ENCODE measurements at regions not wholly inside any gene's neighbourhood (a gene's known extent, or its start where the extent isn't known, plus 50 kb on each side); places are given as distances from the start of the nearest gene placed in this dataset.

- no peaks in the 10 kb centered on the region for H3K4me1 ChIP-seq (ENCODE audit: control insufficient read depth, insufficient read depth, low read length)
- H3K9ac ChIP-seq (ENCODE audit: low read length in 2 of 2), result no peak overlapping the region
- no peaks in the 10 kb centered on the region for H3K36me3 ChIP-seq (ENCODE audit: control insufficient read depth in 2 of 2, insufficient read depth in 2 of 2, low read length in 2 of 2)
- H3K27ac ChIP-seq (ENCODE audit: low read length), result no peak overlapping the region
- no peaks in the 10 kb centered on the region for H3K27me3 ChIP-seq (ENCODE audit: control insufficient read depth in 1 of 2, insufficient read depth in 2 of 2, low read length in 2 of 2)
- no peak overlapping the region for H3K4me3 ChIP-seq (ENCODE audit: low read length in 2 of 2)
- H3K9me3 ChIP-seq (ENCODE audit: control insufficient read depth in 2 of 2, low read length in 2 of 2), result peaks cover 0 to 3% of the 10 kb centered on the region in 2 donors
Measured at GRCh38 chr20:7323957-7324356, 556.5 kb downstream of the BMP2 start.

DNA sequence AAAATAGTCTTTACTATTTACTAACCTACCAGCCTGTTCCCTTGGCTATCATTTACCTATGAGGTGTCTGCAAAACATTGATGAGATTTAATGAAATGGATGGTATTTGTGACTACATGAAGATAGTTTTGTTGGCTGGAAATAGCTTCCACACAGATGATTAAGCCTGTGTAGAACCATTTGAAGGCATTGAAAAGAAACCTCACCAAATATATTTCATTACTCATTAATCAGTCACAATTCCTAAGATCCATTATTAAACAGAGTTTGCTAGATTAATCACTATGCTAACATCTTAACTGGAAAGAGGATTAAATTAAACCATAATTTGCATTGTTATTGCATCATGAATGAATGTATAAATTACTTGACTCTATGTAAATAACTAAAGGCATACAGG lies 560.3 kb downstream of the BMP2 start:
- H3K36me3 ChIP-seq (ENCODE audit: control insufficient read depth in 2 of 2, insufficient read depth in 2 of 2, low read length in 2 of 2), result no peaks in the 10 kb centered on the region
- H3K9ac ChIP-seq (ENCODE audit: low read length in 2 of 2), result no peak overlapping the region
- no peaks in the 10 kb centered on the region for H3K4me1 ChIP-seq (ENCODE audit: control insufficient read depth, insufficient read depth, low read length)
- H3K4me3 ChIP-seq (ENCODE audit: low read length in 2 of 2), result no peak overlapping the region
- H3K27ac ChIP-seq (ENCODE audit: low read length), result no peak overlapping the region
- no peaks in the 10 kb centered on the region for H3K9me3 ChIP-seq (ENCODE audit: control insufficient read depth in 2 of 2, low read length in 2 of 2)
- no peaks in the 10 kb centered on the region for H3K27me3 ChIP-seq (ENCODE audit: control insufficient read depth in 1 of 2, insufficient read depth in 2 of 2, low read length in 2 of 2)

DNA sequence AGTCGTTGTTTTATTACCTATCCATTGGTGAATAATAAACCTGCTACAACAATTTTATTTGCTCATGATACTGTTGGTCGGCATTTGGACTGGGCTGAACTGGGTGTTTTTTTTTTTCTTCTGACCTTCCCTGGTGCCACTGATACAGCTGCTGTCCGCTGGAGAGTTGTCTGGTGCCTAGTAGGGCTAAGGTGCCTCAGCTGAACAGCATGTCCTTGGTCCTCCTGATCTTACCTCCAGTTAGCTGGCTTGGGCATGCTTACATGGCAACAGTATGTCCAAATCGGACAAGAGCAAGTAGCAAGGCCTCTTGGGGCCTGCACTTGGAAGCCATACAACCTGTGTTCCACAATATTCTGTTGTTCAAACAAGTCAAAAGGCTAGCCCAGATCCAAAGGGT lies 563.4 kb downstream of the BMP2 start:
- Histone ChIP-seq H3K36me3 (ENCODE audit: control insufficient read depth in 2 of 2, insufficient read depth in 2 of 2, low read length in 2 of 2) (no peaks in the 10 kb centered on the region), H3K27ac (ENCODE audit: low read length) (no peak overlapping the region), H3K4me1 (ENCODE audit: control insufficient read depth, insufficient read depth, low read length) (no peaks in the 10 kb centered on the region), H3K27me3 (ENCODE audit: control insufficient read depth in 1 of 2, insufficient read depth in 2 of 2, low read length in 2 of 2) (no peaks in the 10 kb centered on the region), H3K4me3 (ENCODE audit: low read length in 2 of 2) (no peak overlapping the region), H3K9me3 (ENCODE audit: control insufficient read depth in 2 of 2, low read length in 2 of 2) (no peaks in the 10 kb centered on the region), H3K9ac (ENCODE audit: low read length in 2 of 2) (no peak overlapping the region)

DNA sequence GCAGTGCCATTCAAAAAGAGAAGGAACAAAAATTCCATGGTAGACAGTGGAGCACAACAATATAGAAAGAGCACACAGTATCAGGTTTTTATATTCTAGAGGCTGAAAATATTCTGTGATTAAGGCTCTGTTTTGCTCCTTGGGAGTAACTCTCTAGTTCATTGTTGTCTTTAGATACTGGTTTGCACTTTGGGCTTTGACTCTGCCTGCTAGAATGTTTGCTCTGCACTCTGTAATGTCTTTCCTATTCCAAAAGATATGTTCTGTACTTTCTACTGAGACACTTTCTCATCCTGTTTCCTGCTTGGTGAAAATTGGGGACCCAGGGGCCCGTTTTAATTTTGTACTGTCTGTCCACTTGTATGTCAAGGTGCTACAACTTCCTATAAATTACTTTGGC lies 564.7 kb downstream of the BMP2 start:
- no peak overlapping the region for H3K9ac ChIP-seq (ENCODE audit: low read length in 2 of 2)
- no peak overlapping the region for H3K27ac ChIP-seq (ENCODE audit: low read length)
- no peaks in the 10 kb centered on the region for H3K27me3 ChIP-seq (ENCODE audit: control insufficient read depth in 1 of 2, insufficient read depth in 2 of 2, low read length in 2 of 2)
- no peaks in the 10 kb centered on the region for H3K9me3 ChIP-seq (ENCODE audit: control insufficient read depth in 2 of 2, low read length in 2 of 2)
- H3K36me3 ChIP-seq (ENCODE audit: control insufficient read depth in 2 of 2, insufficient read depth in 2 of 2, low read length in 2 of 2), result no peaks in the 10 kb centered on the region
- no peak overlapping the region for H3K4me3 ChIP-seq (ENCODE audit: low read length in 2 of 2)
- H3K4me1 ChIP-seq (ENCODE audit: control insufficient read depth, insufficient read depth, low read length), result no peaks in the 10 kb centered on the region

- Histone ChIP-seq H3K27ac (ENCODE audit: low read length) (no peak overlapping the region), H3K9ac (ENCODE audit: low read length in 2 of 2) (no peak overlapping the region), H3K9me3 (ENCODE audit: control insufficient read depth in 2 of 2, low read length in 2 of 2) (no peaks in the 10 kb centered on the region), H3K4me1 (ENCODE audit: control insufficient read depth, insufficient read depth, low read length) (no peaks in the 10 kb centered on the region), H3K27me3 (ENCODE audit: control insufficient read depth in 1 of 2, insufficient read depth in 2 of 2, low read length in 2 of 2) (no peaks in the 10 kb centered on the region), H3K4me3 (ENCODE audit: low read length in 2 of 2) (no peak overlapping the region), H3K36me3 (ENCODE audit: control insufficient read depth in 2 of 2, insufficient read depth in 2 of 2, low read length in 2 of 2) (no peaks in the 10 kb centered on the region)
Measured at GRCh38 chr20:7333841-7334240, 566.4 kb downstream of the BMP2 start.

GRCh38 chr20:7346026-7346425 lies 578.5 kb downstream of the BMP2 start:
- Histone ChIP-seq H3K4me3 (ENCODE audit: low read length in 2 of 2) (no peak overlapping the region), H3K9me3 (ENCODE audit: control insufficient read depth in 2 of 2, low read length in 2 of 2) (no peaks in the 10 kb centered on the region), H3K27me3 (ENCODE audit: control insufficient read depth in 1 of 2, insufficient read depth in 2 of 2, low read length in 2 of 2) (no peaks in the 10 kb centered on the region), H3K36me3 (ENCODE audit: control insufficient read depth in 2 of 2, insufficient read depth in 2 of 2, low read length in 2 of 2) (no peaks in the 10 kb centered on the region), H3K9ac (ENCODE audit: low read length in 2 of 2) (no peak overlapping the region), H3K4me1 (ENCODE audit: control insufficient read depth, insufficient read depth, low read length) (no peaks in the 10 kb centered on the region), H3K27ac (ENCODE audit: low read length) (no peak overlapping the region)

GRCh38 chr20:7346562-7346961 lies 579.1 kb downstream of the BMP2 start:
- Histone ChIP-seq H3K4me3 (ENCODE audit: low read length in 2 of 2) (no peak overlapping the region), H3K4me1 (ENCODE audit: control insufficient read depth, insufficient read depth, low read length) (no peaks in the 10 kb centered on the region), H3K9ac (ENCODE audit: low read length in 2 of 2) (no peak overlapping the region), H3K27ac (ENCODE audit: low read length) (no peak overlapping the region), H3K36me3 (ENCODE audit: control insufficient read depth in 2 of 2, insufficient read depth in 2 of 2, low read length in 2 of 2) (no peaks in the 10 kb centered on the region), H3K27me3 (ENCODE audit: control insufficient read depth in 1 of 2, insufficient read depth in 2 of 2, low read length in 2 of 2) (no peaks in the 10 kb centered on the region), H3K9me3 (ENCODE audit: control insufficient read depth in 2 of 2, low read length in 2 of 2) (no peaks in the 10 kb centered on the region)

GRCh38 chr20:7347409-7347808 lies 579.9 kb downstream of the BMP2 start:
- H3K9me3 ChIP-seq (ENCODE audit: control insufficient read depth in 2 of 2, low read length in 2 of 2), result no peaks in the 10 kb centered on the region
- H3K4me1 ChIP-seq (ENCODE audit: control insufficient read depth, insufficient read depth, low read length), result no peaks in the 10 kb centered on the region
- no peak overlapping the region for H3K4me3 ChIP-seq (ENCODE audit: low read length in 2 of 2)
- H3K27ac ChIP-seq (ENCODE audit: low read length), result no peak overlapping the region
- no peaks in the 10 kb centered on the region for H3K36me3 ChIP-seq (ENCODE audit: control insufficient read depth in 2 of 2, insufficient read depth in 2 of 2, low read length in 2 of 2)
- H3K27me3 ChIP-seq (ENCODE audit: control insufficient read depth in 1 of 2, insufficient read depth in 2 of 2, low read length in 2 of 2), result no peaks in the 10 kb centered on the region
- H3K9ac ChIP-seq (ENCODE audit: low read length in 2 of 2), result no peak overlapping the region

DNA sequence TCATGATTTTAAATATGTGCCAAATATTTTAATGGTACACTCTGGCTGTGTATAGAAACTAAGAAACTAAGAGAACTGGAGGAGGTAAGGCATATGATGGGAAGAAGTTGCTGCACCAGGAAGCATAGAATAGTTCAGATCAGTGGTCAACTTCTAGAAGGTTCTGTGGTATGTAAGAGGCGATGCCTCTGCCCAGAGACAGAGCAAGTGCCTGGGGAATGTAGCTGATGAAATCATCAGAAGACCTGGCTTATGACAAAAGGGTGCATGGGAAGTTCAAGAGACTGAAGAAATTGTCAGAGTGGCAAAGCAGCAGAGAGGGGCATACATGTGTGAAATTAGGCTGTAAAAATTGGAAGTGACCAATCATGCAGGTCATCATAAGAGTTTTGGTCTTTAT lies 580.8 kb downstream of the BMP2 start:
- H3K9me3 ChIP-seq (ENCODE audit: control insufficient read depth in 2 of 2, low read length in 2 of 2), result no peaks in the 10 kb centered on the region
- H3K4me3 ChIP-seq (ENCODE audit: low read length in 2 of 2), result no peak overlapping the region
- no peaks in the 10 kb centered on the region for H3K4me1 ChIP-seq (ENCODE audit: control insufficient read depth, insufficient read depth, low read length)
- no peaks in the 10 kb centered on the region for H3K27me3 ChIP-seq (ENCODE audit: control insufficient read depth in 1 of 2, insufficient read depth in 2 of 2, low read length in 2 of 2)
- H3K9ac ChIP-seq (ENCODE audit: low read length in 2 of 2), result no peak overlapping the region
- H3K27ac ChIP-seq (ENCODE audit: low read length), result no peak overlapping the region
- no peaks in the 10 kb centered on the region for H3K36me3 ChIP-seq (ENCODE audit: control insufficient read depth in 2 of 2, insufficient read depth in 2 of 2, low read length in 2 of 2)

DNA sequence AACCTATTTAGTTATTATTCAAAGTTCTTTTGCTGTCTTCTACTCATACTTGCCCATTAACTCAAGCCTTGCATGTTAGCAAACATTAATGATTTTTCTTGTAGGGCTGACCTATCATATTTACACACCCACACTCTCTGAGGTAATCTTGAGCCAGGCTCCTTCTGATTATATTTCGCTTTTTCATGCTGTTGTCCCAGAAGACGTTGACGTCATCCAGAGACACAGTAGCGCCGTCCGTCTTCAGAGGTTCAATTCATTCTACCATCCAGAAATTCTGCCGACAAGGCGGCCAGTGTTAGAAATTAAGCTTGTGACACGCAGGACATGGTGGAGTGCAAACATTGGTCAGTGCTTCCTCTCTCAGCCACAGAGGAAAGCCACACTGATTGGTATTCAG lies 584.7 kb downstream of the BMP2 start:
- Histone ChIP-seq H3K9me3 (ENCODE audit: control insufficient read depth in 2 of 2, low read length in 2 of 2) (no peaks in the 10 kb centered on the region), H3K4me1 (ENCODE audit: control insufficient read depth, insufficient read depth, low read length) (no peaks in the 10 kb centered on the region), H3K27me3 (ENCODE audit: control insufficient read depth in 1 of 2, insufficient read depth in 2 of 2, low read length in 2 of 2) (no peaks in the 10 kb centered on the region), H3K36me3 (ENCODE audit: control insufficient read depth in 2 of 2, insufficient read depth in 2 of 2, low read length in 2 of 2) (no peaks in the 10 kb centered on the region), H3K9ac (ENCODE audit: low read length in 2 of 2) (no peak overlapping the region), H3K4me3 (ENCODE audit: low read length in 2 of 2) (no peak overlapping the region), H3K27ac (ENCODE audit: low read length) (no peak overlapping the region)

GRCh38 chr20:7355051-7355450 lies 585.2 kb downstream of the HAO1 start:
- H3K9me3 ChIP-seq (ENCODE audit: control insufficient read depth in 2 of 2, low read length in 2 of 2), result no peaks in the 10 kb centered on the region

DNA sequence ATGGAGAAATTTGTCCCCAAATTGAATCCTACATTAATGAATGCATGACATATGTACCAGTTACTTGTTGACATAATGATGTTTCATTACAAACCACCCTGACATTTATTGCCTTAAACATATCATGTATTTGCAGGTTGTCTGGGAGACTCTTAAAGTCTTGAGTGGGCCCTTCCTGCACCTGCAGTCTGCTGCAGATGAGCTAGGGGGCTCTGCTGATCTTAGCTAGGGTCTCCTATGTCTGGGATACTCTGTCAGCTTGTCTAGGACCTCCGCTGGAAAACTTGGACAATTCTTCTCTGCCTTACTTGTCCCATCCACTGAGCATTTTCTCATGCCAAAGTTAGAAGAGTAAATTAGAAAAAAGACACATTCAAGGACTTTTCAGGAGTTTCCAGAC lies 581.6 kb downstream of the HAO1 start:
- H3K4me1 ChIP-seq (ENCODE audit: control insufficient read depth, insufficient read depth, low read length), result no peaks in the 10 kb centered on the region
- no peak overlapping the region for H3K9ac ChIP-seq (ENCODE audit: low read length in 2 of 2)

More at GRCh38 chr20:7355051-7355450, 585.2 kb downstream of the HAO1 start:
- H3K27me3 ChIP-seq (ENCODE audit: control insufficient read depth in 1 of 2, insufficient read depth in 2 of 2, low read length in 2 of 2), result no peaks in the 10 kb centered on the region
- no peaks in the 10 kb centered on the region for H3K36me3 ChIP-seq (ENCODE audit: control insufficient read depth in 2 of 2, insufficient read depth in 2 of 2, low read length in 2 of 2)
- H3K27ac ChIP-seq (ENCODE audit: low read length), result no peak overlapping the region
- H3K4me3 ChIP-seq (ENCODE audit: low read length in 2 of 2), result no peak overlapping the region
- no peak overlapping the region for H3K9ac ChIP-seq (ENCODE audit: low read length in 2 of 2)
- H3K4me1 ChIP-seq (ENCODE audit: control insufficient read depth, insufficient read depth, low read length), result no peaks in the 10 kb centered on the region

More for the DNA sequence above, 581.6 kb downstream of the HAO1 start:
- H3K36me3 ChIP-seq (ENCODE audit: control insufficient read depth in 2 of 2, insufficient read depth in 2 of 2, low read length in 2 of 2), result no peaks in the 10 kb centered on the region
- no peak overlapping the region for H3K27ac ChIP-seq (ENCODE audit: low read length)
- no peaks in the 10 kb centered on the region for H3K9me3 ChIP-seq (ENCODE audit: control insufficient read depth in 2 of 2, low read length in 2 of 2)
- no peak overlapping the region for H3K4me3 ChIP-seq (ENCODE audit: low read length in 2 of 2)
- no peaks in the 10 kb centered on the region for H3K27me3 ChIP-seq (ENCODE audit: control insufficient read depth in 1 of 2, insufficient read depth in 2 of 2, low read length in 2 of 2)
